Iris pigment epithelial cell (primary cell): ENCODE measurements at regions not wholly inside any gene's neighbourhood (a gene's known extent, or its start where the extent isn't known, plus 50 kb on each side); places are given as distances from the start of the nearest gene placed in this dataset.
A peak's percentile ranks its signal among the peaks of the same experiment; 100 is the strongest.

Source experiments
- DNase-seq: peaks from one replicate; pipeline ENCODE4 v3.0.0-alpha.2; 2011; ENCODE audit warnings: low read depth

DNA sequence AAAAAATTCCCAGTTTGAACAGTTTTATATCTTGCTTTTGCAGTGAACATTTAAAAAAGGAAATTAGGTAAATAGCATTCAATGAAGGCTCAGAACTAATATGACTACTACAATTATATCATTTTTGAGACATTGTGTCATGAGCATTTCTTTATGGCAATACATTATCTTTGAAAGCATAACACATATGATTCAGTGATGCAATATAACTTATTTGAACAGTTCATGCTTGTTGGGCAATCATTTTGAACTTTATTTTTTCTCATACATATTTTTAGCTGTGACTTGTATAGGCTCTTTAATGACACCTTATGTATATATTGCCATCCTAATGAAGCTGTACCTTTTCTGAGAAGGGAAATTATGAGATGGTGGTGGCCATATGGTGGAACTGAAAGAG, 828.6 kb upstream of the NR2F2 start:
- DNase-seq: peak; percentile 34

DNA sequence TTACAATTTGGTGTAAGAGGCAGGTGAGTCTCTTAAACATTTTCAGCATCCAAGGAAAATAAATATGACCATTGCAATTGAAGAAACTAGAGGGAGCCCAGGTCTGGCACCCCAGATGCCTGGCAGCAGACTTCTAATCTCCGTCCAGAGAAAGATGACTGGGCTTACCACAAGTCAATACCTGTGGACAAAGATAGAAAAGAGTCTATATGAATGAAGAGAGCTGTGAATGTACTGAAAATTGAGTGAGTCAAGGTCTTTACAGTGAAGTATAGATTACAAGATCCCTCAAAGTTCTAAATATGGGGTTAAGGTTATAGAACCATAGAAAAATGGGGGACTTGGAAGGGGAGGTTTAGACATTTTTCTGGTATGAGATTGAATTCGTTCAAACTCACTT, 827.4 kb upstream of the NR2F2 start:
- no peak for DNase-seq

DNA sequence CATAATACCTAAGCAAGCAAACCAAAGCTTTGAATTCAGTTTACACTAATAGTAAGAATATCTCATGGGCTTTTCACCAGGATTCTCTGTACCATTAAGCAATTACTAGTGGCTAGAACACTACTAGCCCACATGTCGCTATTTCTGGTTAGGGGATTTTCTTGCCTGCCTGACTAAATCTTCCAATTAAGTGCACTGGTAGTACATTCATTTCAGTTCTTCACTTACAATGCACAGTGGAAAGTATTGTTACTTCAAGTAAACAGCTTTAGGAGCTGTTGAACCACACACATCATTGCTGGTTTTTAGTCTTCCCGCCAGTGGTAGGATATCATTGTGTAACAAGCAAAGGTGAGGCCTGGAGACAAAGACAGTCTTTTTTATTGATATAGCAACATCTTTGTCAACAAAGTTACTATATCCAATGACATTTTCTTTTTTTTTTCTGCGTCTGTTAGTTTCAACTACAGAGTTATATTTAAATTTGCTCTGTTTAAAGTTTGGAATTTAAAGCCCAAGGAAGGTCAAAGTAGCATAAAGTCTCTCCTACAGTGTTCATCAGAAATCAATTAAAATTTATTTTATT, 826.8 kb upstream of the NR2F2 start:
- no peak for DNase-seq

DNA sequence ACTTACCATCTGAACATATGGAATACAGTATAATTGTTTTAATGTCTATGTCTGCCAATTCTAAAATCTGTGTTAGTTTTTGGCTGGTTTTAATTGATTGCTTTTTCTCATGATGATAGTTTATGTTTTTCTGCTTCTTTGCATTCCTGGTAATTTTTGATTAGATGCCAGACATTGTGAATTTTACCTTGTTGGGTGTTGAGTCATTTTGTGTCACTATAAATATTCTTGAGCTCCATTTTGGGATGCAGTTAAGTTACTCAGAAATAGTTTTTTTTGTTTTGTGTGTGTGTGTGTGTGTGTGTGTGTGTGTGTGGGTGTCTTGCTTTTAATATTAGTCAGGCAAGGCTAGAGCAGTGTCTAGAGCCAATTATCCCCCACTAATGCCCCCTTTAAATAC, 818.8 kb upstream of the NR2F2 start:
- DNase-seq: peak; percentile 30

DNA sequence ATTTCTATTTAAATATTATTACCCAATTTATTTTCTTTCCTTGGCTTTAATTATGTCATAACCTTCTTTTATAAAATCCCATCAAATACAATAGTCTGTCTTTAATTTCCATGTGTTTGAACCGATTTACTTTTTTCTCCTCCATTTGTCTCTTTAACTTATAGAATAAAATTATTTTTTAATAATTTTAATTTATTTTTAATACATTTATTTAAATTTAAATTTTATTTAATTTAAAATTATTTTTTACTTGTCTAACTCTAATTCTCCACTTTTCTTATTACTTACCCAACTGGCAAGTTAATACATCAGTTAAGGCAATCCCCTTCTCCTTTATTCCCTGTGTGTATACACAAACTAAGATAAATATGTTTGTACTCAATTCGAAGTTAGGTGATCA, 817.6 kb upstream of the NR2F2 start:
- DNase-seq: no peak

DNA sequence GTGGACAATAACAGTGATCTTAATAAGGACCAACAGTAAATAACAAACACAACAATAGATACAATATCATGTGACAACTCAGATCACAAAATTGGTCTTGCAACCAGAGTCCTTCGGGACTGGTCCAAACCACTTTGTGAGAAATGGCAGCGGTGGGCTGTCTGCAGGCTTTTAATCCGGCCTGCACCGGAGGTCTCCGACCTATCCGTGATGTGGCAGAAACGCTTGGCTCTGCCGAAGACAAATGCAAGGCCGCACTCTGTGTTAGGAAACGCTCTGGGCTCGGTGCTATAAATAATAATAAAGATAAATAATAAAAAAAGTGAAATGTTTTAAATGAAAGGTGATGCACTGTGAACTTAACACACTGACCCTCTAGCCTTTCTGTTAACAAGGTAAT, 810.6 kb upstream of the NR2F2 start:
- DNase-seq: no peak

DNA sequence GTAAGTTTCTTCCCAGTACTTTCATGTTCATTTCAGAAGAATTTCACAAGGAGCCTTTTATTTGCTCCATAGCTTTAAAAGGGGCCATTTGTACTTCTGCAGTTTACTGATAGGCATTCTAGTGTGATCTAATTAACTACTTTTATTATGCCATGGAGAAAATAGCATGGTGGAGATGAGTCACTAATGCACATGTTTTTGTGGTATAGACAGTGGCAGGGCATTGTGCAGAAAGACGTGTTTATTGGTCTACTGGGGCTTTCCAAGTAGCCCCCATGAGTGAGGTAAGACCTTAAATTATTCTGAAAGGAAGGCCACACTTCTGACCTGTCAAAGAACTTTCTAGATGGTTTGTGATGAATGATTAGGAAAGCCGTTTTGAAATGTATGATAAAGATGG, 810.0 kb upstream of the NR2F2 start:
- DNase-seq: peak; percentile 7

DNA sequence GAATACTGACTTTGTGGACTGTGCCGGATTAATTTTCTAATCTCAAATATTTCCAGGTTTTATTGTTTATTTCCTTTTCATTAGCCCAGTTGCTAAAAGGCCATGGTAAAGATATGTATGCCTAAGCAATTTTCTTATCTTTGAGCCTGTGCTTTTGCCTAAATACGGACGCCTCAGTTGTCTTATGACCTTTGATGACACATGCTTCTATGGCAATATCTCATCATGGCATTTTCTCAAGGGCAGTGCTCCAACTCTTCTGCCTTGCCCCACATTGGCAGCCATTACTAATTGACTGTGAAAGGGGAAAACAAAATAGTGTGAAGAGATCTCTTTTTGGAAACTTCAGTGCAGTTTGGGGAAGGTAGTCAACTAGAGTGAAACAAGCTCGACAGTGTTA, 809.6 kb upstream of the NR2F2 start:
- no peak for DNase-seq

DNA sequence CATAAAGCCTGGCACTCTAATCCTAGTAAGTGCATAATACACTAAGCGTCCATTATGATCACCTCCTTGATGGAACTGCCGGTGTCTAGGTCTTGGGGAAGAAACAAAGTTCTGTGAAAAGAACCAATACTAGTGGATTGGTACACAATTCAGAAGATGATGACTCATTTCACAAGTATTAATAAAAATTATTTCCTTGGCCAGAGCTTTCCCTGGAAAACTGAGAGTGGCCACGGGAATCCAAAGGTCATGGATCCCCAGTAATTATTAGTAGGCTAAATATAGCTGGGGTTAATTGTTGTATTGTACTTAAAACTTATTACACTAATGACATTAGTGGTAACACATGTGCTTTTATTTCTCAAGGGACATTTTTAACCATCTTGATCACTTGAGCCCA, 808.0 kb upstream of the NR2F2 start:
- peak; percentile 5 for DNase-seq

DNA sequence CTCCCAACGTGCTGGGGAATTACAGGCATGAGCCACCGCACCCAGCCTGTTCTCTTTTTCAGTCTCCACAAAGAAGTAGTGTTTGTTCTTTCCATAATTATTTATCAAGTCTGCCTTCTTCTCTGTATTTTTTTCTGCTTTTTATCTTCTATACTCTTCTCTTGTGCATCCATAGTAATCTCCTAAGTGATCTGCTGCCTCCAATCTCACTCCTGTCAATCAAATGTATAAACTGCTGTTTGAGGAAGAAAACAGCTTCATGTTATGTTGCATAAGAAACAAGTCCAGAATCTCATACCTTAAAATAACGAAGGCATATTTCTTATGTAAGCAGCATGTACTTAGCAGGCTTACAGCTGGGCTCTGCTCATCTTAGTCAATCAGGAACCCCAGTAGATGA, 801.6 kb upstream of the NR2F2 start:
- no peak for DNase-seq

DNA sequence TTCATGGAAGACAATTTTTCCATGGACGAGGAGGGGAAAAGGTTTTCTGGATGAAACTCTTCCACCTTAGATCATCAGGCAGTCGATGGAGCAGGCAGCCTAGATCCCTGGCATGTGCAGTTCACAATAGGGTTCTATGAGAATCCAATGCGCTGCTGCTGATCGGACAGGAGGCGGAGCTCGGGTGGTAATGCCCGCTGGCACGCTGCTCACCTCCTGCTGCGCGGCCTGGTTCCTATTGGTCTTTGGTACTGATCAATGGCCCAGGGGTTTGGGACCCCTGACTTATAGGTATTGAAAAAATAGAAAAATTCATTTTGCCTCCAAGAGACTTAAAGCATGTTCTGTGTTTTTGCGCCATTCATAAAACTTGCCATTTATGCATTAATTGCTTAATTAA, 793.9 kb upstream of the NR2F2 start:
- no peak for DNase-seq

DNA sequence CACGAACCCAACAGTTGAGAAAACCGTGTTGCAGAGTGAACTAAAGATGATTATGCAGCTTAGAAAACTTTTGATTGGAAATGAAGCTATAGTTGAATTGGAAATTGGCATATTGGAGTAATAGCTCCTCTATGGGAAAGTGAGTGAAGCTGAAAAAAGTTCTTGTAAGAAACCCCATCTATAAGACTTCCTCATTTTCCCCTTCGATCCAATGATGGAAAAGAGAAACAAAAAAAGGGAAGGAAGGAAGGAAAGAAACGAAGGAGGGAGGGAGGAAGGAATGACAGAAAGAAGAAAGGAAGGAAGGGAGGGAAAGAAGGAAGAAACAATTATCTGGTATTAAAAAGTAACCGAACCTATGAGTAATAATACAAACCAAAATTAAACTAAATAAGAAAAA, 791.8 kb upstream of the NR2F2 start:
- no peak for DNase-seq

DNA sequence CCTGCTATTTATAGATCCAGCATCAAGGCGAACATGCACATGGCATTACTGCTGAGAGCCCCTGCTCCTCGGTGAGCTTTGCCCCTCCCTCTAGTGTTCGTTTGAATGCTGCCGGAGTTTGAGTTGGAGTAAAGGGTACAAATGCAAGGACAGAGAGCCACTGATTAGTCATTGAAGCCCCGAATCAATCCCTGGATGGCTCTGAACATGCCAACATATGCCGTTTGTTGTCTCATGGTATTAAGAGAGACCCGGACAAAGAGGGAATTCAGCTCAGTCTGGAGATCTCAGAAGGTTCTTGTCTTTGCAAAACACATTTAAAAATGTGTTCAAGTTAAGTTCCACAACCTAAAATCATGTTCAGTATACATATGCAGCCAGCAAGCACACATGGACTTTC, 789.2 kb upstream of the NR2F2 start:
- no peak for DNase-seq

DNA sequence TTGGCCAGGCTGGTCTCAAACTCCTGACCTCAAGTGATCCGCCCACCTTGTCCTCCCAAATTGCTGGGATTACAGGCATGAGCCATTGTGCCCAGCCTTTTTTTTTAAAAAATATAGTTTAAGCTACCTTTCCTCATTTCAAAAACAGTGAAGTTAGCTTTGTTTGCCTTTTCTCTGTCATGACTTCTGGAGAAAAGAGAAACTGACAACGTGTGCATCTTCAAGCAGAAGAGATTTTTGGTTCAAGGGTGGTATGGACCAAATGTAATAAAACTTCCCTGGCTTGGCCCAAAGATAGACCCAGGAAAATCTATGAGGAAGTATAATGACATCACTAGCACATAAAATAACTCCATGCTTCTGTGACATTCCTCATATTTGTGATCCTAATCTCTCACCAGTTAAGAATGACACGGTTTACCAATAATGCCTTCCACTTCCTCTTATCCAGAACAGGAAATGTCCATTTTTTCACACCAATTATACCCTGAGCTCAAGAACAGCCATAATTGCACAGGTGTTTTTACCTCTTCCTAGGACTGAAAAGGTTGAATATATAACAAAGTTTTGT, 781.2 kb upstream of the NR2F2 start:
- DNase-seq: no peak

DNA sequence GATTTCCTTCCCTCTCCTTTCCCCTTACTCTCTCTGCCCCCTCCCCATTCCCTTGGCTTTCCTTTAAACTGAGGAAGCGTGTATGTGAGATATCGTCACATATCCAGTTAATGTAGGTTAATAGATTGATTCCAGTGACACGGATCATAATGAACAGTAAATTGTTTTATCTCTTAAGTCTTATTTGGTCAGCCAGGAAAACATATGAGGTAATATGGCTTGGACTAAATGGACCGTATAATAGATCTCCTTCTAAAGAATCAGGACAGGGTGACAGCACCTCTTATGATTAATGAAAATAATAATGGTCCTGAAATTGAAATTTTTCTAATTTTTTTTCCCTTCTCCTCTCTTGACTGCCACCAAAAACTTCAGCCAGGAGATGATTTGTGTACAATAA, 779.8 kb upstream of the NR2F2 start:
- no peak for DNase-seq

DNA sequence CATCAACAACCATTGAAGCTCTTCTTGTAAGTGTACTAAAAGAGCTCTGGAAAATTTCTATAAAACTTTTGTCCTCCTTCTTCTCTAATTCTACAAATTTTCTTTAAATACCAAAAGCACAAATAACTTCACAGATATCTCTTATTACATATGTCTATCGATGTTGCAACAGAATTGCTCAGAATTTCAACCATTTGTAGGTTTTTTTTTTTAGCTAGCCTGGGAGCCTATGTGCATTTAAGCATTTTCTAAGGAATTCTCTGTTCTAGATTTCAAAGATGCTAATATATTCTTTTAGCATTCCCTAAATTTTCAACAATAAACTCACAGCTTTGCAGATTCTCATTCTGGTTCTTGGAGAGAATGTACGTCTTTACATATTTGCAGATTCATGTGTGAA, 774.3 kb upstream of the NR2F2 start:
- DNase-seq: peak; percentile 78

DNA sequence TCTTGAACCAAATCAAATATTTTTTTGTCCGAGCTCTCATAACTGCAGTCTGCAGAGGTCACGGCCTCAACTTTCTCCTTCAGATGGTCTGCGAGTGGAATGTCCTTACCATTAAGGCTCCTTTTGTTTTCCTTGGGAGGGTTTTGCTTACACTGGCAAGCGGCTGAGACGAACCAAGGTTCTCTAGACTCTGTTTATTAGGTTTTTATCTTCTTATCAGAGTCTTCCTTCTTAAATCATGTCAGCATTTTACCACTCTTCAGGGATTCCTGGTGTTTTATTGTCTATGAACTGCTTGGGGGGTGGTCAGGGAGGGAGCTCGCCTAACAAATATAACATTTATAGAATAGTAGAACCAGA, 773.7 kb upstream of the NR2F2 start:
- peak; percentile 91 for DNase-seq

DNA sequence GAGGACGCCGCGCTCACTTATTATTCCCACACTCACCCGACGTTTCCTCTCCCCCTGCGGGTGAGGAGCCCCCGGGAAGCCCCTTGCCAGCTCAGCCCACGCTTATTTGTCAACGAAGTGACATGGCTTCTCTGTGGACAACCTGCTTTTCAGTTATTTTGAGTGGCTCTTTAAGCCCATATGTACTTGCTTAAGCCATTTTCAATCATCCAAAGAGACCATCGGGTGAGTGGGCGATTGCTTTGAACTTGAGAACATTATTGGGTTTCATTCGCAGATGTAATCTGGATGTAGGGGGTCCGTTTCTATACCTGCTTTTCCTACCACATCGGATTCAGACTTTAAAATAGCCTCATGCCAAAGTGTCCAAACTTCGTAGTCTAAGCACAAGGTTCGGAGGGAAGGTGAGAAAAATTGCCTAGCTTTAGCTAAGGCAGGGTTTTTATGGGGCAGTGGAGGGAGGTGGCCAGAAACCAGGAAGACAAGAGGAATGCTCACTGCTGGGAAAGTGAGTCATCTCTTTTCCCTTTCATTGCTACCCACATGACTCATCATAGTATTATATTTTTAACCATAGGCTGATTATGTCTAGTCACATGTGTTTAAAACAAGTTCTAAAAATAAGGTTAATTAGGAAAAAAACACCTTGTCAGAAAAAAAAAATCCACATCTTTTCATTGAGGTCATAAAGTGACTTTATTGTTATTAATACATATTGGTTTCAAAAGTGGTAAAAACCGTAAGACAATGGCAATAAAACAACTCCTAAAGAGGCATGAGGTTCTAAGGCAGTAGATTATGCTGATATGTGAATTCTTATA, 773.1 kb upstream of the NR2F2 start:
- DNase-seq: peak; percentile 96

DNA sequence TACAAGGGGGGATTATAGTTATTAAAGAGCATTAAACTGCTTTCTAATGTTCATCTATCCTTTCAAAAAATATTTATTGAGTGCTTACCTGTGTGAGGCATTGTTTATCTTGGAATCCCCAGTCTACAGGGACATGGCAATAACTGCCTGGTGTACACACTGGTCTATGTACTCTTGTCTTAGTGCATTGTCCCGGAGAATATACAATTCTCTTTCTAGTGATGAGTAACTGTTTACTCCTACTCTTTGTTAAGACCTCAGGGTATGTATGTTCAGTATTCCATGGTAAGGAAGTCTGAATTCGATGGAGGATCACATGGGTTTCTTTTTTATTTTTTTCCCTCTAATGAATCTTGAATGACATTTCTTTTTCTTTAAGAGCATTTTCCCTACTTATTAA, 772.4 kb upstream of the NR2F2 start:
- DNase-seq: peak; percentile 51

DNA sequence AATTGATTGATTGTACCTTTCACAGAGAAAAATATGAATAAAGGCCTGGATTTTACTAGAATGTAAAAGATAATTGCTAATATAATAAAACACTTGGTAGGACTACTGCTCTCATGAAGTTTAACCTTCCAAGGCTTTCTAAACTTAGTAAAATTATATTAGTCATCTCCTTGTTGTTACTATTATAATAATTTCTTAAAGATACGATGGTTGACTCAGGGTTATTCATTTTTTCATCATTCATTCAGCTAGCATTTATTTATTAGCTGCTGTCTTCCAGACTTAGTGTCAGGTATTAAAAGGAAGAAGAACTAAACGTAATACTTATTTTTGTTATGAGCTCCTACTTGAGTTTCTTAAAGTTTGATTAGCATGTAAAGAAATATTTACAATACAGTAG, 771.6 kb upstream of the NR2F2 start:
- DNase-seq: peak; percentile 24

DNA sequence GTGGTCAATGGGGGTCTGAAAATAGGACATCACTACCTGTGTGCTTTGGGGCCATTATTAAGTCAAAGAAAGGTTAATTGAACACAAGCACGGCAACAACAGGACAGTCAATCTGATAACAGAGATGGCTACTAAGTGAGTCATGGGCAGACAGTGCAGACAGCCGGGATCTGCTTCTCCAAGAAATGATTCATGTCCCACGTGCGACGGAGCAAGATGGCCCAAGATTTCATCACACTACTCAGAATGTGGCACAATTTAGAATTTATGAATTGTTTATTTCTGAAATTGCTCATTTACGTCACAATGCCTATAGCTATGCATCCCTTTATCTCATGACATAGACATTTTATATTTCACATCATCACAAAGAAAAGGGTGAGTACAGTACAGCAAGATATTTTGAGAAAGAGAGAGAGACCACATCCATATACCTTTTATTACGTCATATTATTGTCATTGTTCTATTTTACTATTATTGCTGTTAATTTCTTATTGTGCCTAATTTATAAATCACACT, 770.6 kb upstream of the NR2F2 start:
- peak; percentile 97 for DNase-seq

DNA sequence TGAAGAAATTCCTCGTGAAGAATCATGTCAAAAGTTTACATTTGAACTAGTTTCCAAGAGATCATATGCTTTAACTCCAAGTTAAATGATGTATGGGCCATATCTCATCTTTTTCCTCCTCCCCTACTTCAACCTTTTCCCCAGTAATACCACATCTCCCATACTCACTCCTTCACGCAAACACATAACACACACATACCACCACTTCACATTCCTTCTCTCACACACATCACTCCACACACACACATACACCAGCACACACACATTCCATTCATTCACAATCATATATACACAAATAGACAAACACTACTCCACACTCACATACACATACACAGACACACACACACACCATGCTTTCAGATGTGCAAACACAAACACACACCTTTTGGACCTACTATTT, 769.0 kb upstream of the NR2F2 start:
- DNase-seq: no peak

DNA sequence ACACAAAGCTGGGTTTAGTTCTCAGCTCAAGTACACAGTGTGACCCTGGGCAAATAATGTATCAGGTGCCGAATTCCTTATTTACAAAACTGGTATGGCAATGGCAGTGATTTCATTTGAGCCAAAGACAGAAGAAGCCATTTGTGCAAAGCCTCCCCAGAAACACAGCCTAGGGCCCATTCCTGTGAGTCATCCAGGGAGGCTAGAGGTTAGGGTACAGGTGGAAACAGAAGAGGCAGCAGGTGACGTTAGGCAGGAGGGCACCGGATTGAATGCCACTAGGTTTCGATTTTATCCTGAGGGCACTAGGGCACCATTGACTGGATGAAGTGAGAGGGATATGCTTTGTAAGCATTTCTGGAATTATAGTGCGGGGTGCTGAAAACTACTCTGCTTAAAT, 766.9 kb upstream of the NR2F2 start:
- no peak for DNase-seq
